ENCODE measurements at regions not wholly inside any gene's neighbourhood (a gene's known extent, or its start where the extent isn't known, plus 50 kb on each side); places are given as distances from the start of the nearest gene placed in this dataset.
"Not testable (repeated sequence)": the region's sequence is repeated elsewhere in the genome, so short reads cannot be mapped to it uniquely, and the experiment has no call there.

DNA sequence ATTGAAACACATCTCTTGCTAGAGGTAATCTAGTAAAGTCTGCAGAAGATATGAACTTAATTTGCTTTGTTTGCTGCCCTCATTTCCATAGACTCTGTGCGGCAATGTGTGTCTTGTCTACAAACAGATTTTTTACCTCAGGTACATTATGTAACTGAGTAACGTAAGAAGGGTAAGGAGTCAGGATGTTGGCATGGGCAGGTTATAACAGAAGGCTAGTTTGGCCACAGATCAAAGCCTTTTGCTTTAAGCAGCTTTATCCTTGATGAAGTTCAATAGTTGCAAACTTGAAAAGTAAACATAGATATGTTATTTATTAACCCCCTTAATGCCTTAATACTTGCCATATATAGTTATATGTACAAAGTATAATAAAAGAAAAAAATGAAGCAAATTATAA lies 391.6 kb upstream of the FKBP1C start:
- DNase-seq (ENCODE audit: extremely low read depth in 1 of 11, low read depth in 9 of 11, low spot score in 4 of 11) = no peak

DNA sequence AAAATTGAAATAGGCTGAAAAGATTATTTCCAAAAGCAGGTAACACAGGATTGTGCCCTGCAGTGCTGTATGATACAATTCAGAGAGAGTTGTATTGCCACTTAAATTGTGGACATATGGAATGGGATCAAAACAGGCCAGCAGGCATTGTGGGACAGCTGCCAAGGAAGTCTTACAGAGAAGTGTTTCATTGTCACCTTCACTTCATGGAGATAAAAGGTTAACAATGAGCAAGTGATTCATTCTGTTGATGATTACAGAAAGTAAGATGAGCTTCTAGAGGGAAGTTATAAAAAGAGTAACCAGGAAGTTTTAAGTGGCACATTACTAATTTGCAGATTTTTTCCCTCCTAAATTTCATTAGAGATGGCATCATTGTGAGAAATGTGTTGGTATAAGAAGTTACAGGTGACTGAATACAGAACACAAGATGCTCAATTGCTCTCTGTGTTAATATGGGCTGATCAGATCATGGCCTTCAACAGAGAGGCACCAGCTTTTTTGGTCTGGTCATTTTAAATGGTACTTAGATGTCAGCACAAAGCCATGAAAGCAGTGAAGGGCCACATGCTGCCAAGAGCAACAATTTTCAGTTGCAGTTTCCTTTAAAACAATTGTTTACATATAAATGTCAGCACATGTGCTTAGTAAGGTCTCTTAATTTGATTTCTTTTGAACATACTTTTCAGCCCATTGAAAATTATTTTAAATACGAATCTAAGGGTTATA lies 402.5 kb upstream of the FKBP1C start:
- no peak for DNase-seq (ENCODE audit: extremely low read depth in 1 of 11, low read depth in 9 of 11, low spot score in 4 of 11)

DNA sequence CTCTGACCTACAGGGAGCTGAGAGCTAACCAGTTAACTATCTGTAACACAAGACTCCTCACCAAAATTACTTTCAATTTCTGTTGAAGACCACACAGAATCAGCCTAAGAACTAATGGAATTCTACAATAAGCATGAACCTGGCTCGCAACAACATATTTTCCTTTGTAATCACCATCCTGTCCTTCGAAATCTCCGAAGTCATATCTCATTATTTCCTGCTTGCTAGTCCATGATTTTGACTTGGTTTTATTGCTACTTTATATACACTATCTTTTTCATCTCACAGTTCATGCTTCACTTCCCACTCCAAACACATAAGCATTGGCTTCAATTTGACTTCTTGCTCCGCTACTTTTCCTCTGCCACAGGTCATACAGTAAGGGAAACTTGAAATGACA lies 405.8 kb upstream of the FKBP1C start:
- peak in 2 of 11 donors; percentile 1 to 3 for DNase-seq (ENCODE audit: extremely low read depth in 1 of 11, low read depth in 9 of 11, low spot score in 4 of 11)

DNA sequence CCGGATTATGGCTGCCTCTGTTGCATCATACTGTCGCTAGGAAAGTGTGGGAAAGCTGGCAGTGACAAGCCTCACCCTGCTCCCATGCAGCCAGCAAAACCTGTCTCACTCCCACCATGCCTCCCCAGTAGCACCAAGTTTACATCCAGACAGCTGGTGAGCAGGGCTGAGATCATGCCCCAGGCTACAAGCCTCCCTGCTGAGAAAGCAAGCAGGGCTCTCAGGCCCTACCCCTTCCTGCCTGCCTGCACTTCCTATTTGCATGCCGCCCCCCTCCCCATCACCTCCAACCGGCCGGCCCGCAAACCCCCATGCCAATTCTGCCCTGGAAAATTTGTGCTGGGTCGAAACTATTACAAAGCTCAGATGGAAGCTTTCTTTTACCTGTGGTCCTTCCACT lies 408.2 kb upstream of the FKBP1C start:
- no peak for DNase-seq (ENCODE audit: extremely low read depth in 1 of 11, low read depth in 9 of 11, low spot score in 4 of 11)

DNA sequence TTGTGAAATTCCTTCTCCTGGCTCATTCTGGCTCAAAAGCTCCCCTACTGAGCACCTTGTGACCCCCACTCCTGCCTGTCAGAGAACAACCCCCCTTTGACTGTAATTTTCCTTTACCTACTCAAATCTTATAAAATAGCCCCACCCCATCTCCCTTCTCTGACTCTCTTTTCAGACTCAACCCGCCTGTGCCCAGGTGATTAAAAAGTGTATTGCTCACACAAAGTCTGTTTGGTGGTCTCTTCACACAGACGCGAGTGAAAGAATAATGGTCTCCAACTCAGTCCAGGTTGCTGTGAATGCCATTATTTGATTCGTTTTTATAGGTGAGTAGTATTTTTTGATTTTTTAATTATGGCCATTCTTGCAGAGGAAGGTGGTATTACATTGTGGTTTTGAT lies 414.1 kb upstream of the FKBP1C start:
- no peak for DNase-seq (ENCODE audit: extremely low read depth in 1 of 11, low read depth in 9 of 11, low spot score in 4 of 11)

DNA sequence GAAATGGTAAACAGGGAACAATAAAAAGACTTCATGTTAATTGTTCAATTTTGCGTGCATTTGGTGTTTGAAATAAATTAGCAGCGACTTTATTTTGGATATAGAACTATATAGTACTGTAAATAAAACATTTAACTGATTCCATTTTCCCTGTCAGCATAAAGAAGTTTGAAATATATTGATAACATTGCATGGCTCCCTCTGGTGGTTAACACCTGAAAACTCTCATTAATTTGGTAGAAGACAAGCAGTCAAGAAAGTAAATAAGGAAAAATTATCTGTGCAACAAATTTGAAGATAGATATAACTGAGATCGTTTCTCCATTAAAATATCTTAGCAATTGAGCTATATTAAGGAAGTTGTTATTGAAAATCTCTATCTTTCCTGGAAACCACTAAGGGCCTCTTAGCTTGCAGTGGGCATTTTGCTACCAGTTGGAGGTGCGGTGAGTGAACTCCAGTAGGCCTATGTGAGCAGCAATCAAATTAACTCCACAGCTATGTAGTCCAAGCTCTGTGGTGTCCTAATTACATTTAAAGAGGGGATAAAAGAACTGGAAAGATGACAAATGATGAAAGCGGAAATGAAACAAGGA lies 435.7 kb upstream of the FKBP1C start:
- peak in 4 of 11 donors; percentile 2 to 5 (median 2) for DNase-seq (ENCODE audit: extremely low read depth in 1 of 11, low read depth in 9 of 11, low spot score in 4 of 11)

DNA sequence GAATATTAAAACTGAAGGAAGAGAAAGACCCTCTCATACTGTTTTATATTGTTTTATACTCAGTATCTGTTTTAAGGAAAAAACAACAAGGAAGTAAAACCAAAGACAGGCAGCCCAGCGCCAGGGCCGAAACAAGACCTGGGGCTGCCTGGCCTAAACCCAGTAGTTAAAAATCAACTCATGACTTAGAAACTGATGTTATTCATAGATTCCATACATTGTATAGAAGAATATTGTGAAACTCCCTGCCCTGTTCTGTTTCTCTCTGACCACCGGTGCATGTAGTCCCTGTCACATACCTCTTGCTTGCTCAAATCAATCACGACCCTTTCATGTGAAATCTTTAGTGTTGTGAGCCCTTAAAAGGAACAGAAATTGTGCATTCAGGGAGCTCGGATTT lies 445.1 kb upstream of the FKBP1C start:
- not testable (repeated sequence) for DNase-seq (ENCODE audit: extremely low read depth in 1 of 11, low read depth in 9 of 11, low spot score in 4 of 11)

DNA sequence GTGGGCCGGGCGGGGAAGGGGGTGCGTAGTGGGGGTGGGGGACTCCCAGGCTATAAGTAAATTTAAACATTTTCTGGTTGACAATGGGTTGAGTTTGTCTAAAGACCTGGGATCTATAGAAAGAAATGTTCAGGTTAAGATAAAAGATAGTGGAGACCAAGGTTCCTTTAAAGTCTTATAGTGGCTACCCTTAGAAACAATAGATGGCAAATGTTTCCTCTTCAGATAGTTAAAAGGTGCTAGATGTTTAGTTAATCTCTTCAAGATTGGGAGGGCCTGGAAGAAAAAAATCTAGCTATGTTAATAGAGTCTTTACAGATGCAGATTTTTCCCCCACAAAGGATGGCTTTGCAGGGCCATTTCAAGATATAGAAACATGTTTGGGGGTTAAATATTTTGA lies 446.4 kb upstream of the FKBP1C start:
- DNase-seq (ENCODE audit: extremely low read depth in 1 of 11, low read depth in 9 of 11, low spot score in 4 of 11) = no peak

DNA sequence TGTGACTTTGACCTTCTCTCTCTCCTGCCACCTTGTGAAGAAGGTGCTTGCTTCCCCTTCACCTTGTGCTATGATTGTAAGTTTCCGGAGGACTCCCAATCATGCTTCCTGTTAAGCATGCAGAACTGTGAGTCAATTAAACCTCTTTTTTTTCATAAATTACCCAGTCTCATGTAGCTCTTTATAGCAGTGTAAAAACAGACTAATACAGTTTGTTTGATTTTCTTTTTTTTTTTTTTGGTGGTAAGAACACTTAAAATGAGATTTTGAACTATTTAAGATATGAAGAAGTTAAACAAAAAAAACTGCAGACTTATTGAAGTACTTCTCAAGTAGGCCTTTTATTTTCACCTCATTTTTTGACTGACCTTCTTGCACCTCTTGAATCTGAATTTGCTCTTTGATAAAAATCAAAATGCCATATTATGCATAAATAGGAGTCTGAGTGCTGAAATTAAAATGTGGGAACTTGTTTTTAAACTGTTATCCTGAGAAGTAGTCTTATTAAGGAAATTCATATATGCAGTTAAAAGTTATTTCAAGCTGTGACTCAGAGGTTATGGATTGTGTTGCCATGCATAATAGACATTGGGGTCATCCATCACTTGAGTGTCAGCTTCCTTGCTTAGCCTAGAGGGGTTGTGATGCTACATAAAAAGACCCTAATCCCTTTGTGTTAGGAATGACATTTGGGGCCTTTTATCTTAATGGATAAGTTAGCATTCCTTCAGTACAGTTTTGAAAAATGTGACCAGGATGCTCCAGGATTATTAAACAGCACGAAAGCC lies 447.9 kb upstream of the FKBP1C start:
- no peak for DNase-seq (ENCODE audit: extremely low read depth in 1 of 11, low read depth in 9 of 11, low spot score in 4 of 11)

DNA sequence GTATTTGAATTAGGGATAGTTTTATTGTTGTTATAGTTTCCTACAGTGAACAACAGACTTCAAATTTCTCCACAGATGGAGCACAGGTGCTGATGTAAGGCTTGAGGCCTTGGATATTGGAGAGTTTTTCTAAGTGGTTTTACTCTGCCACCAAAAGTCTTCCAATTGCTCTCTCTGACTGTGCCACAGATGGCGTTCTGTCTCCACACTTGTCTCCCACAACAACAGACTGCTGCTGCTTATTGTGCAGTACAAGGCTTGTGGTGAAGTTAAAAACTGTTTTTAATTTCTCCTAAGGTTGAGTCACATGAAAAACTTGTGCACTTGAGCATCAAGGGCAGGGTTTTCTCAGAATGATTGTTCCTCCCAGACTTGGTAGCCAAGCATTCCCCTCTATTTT lies 460.9 kb upstream of the KHDRBS2 start:
- DNase-seq (ENCODE audit: extremely low read depth in 1 of 11, low read depth in 9 of 11, low spot score in 4 of 11) = no peak

DNA sequence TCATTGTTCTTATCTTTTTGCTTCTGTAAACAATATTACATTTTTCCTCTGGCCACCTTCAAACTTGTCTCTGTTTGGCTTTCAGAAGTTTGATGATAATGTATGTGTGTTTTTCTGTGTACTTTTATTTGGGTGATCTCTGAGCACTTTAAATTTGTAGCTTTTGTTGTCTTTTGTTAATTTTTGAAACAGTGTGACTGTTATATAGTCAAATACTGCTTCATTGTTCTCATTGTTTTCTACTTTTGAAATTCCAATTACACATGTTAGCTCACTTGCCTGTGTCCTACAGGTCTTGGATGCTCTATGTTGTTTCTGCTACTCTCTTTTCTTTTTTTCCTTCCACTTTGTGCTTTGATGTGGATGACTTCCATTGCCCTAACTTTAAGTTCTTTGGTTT lies 460.1 kb upstream of the KHDRBS2 start:
- no peak for DNase-seq (ENCODE audit: extremely low read depth in 1 of 11, low read depth in 9 of 11, low spot score in 4 of 11)

DNA sequence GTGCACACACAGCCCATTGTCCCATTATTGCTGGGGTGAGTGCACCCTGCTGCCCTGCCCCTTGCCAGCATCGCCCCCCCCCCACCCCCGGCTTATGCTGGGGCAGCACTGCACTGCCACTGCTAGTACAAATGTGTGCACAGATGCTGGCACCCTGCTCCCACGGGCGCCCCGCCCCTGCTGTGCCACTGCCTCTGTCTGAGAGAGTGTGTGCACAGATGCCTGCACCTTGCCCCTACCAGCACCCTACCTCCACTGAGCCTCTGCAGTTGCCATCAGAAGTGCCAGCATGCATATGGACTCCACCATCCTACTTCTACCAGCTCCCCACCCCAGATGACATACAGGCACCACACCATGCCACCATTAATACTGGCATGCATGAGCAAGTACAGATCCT lies 454.6 kb upstream of the KHDRBS2 start:
- no peak for DNase-seq (ENCODE audit: extremely low read depth in 1 of 11, low read depth in 9 of 11, low spot score in 4 of 11)

DNA sequence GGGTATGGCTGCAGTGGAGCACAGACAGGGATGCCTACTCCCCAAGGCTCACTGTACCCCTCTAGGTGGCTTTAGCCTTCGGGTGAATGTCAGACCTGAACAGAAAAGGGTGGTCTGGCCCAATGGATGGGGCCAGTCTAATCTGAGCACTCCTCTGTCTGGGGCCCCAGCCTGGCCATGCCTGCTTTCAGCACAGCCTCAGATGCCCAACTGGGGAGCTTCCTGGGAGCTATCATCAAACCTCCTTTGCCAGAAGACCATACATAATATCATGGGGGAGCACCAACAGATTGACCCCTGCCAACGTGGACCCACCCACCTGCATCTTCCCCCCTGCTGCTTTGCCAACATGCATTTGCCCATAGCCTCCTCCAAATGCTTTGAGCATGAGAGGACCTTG lies 454.1 kb upstream of the KHDRBS2 start:
- DNase-seq (ENCODE audit: extremely low read depth in 1 of 11, low read depth in 9 of 11, low spot score in 4 of 11) = no peak

DNA sequence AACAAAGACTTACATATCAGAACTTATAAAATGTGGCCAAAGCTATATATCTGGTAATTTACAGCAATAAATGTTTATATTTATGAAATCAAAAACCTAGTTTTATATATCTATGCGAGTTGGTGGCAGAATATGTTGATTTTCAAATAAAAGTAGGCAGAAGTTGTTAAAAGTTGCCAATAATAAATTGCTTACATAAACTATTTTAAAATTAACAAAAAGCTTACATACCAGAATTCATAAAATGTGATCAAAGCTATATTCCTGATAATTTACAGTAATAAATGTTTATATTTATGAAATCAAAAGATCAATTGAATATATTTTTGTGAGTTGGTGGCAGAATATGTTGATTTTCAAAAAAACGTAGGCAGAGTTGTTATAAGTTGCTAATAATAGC lies 451.8 kb upstream of the KHDRBS2 start:
- no peak for DNase-seq (ENCODE audit: extremely low read depth in 1 of 11, low read depth in 9 of 11, low spot score in 4 of 11)

DNA sequence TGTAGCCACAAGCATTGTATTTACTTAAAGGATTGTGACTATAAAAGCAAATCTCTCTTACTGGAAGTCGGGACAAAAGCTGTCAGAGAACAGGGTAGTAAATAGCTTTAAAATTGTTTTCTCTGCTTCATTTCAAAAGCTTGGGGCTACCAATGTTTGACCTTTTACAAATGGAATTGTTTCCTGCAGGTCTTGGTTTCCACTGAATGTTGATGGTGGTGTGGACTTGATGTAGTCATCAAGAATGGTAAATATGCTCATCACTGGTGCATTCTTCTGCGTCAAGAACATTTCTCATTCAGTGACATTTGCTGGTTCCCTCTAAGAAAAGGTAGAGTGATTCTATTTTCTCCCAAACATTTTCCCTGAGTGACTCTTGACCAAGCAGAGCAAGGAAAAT lies 435.4 kb upstream of the KHDRBS2 start:
- no peak for DNase-seq (ENCODE audit: extremely low read depth in 1 of 11, low read depth in 9 of 11, low spot score in 4 of 11)

DNA sequence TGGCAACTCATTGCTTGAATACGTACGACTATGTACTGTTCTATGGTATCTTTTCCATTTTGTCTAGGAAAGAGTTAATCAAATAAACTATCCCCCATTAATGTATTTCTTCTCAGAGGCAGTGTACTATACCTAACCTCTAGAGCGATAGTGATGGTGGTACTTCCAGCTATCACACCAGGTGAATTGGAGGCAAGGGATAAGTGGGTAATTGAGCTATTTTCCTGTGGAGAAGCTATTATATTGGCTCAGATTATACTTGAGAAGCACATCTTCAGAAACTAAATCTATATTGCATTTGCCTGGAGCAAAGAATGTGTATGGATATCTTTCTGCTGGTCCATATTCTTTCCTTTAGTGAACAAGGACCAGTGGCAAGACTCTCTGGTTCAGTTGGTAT lies 430.7 kb upstream of the KHDRBS2 start:
- DNase-seq (ENCODE audit: extremely low read depth in 1 of 11, low read depth in 9 of 11, low spot score in 4 of 11) = no peak

DNA sequence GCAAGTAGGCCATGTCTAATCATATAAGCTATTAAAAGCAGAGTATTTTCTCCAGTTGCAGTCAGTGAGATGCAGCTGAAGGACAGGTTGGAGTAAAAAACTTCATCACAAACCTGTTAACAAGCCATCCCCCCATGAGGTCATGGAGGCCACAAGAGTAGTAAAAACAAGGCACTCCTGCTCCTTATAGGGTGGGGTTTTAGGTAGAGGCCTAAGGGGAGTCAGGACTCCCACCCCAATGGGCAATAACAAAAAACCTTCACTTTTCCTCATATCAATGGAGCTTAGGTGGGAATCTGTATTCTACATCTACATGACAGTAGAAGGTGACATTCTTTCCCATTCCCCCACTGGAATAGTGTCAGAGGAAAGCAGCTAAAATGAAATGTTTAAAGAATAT lies 428.1 kb upstream of the KHDRBS2 start:
- no peak for DNase-seq (ENCODE audit: extremely low read depth in 1 of 11, low read depth in 9 of 11, low spot score in 4 of 11)

DNA sequence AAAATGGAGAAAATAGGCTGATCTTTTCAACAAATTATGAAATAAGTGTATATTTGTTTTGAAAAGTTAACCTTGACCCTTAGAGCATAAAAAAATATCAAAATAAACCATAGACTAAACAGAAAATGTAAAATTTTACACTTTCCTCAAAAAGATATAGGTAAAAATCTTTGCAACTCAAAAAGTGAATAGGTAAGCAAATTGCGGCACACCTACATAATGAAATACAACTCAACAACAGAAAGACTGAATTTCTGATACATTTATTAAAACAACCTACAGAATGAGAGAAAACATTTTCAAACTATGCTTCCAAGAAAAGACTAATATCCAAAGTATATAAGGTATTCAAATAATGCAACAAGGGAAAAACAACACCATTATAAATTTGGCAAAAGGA lies 425.7 kb upstream of the KHDRBS2 start:
- DNase-seq (ENCODE audit: extremely low read depth in 1 of 11, low read depth in 9 of 11, low spot score in 4 of 11) = no peak

DNA sequence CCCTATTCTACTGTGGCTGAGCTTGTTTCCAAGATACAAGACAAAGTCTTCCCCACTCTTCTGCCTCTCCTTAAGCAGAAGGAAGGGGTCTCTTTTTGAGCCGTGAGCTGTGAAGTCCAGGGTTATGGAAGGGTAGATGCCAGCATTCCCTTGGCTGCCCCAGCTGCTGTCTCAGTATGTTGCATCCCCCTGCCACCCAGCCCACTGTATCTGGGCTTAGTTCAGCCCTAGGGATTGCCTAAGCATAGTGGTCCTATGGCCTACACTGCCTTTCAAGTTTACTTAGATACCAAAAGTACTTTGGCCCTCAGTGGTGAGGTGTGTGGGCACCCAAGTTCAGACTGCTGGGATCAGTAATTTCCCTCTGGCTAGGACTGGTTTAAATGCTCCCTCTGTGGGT lies 421.9 kb upstream of the KHDRBS2 start:
- DNase-seq (ENCODE audit: extremely low read depth in 1 of 11, low read depth in 9 of 11, low spot score in 4 of 11) = no peak

DNA sequence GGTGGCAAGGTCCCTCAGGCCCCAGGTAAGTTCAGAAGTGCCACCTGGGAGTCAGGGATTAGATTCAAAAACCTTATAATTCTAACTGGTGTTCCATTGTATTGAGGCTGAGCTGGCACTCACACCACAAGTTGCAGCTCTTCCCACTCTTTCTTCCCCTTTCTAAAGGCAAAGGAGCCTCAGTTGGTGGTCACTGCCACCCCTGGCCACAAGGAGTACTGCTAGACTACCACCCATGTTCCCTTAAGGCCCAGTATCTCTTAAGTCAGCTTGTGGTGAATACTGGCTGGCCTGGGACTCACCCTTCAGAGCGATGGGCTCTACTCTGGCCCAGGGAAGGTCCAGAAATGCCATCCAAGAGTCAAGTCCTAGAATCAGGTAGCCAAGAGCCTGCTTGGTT lies 421.1 kb upstream of the KHDRBS2 start:
- DNase-seq (ENCODE audit: extremely low read depth in 1 of 11, low read depth in 9 of 11, low spot score in 4 of 11) = no peak

DNA sequence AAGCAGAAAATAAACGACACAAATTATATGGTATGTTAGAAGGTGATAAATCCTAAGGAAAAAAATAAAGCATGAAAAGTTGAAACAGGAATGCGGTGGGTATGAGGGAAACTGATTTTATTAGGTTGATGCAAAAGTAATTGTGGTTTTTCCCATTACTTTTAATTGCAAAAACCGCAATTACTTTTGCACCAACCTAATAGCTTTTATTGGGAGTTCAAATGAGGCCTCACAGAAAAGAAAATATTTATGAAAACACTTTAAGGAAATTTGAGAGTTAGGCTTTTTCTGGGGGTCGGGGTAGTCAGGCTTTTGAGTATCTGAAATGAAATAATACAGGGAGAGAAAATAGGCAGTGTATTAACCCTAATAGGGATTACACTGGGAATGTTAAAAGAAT lies 397.0 kb upstream of the KHDRBS2 start:
- DNase-seq (ENCODE audit: extremely low read depth in 1 of 11, low read depth in 9 of 11, low spot score in 4 of 11) = no peak
